OCI-M2 (cell line): ENCODE measurements at regions not wholly inside any gene's neighbourhood (a gene's known extent, or its start where the extent isn't known, plus 50 kb on each side); places are given as distances from the start of the nearest gene placed in this dataset.
"Not testable (repeated sequence)": the region's sequence is repeated elsewhere in the genome, so short reads cannot be mapped to it uniquely, and the experiment has no call there.

ENCODE experiments used
- DNase-seq: peaks from one replicate; lab custom pipeline; 2025; ENCODE audit not compliant: unreplicated experiment; lab: John Stamatoyannopoulos, UW

- DNase-seq: no peak
These were observed 428.8 kb upstream of the EPHA7 start for GRCh38 chr6:93848031-93848742.

GRCh38 chr6:93842178-93842577, 422.8 kb upstream of the EPHA7 start:
- no peak for DNase-seq

- DNase-seq: not testable (repeated sequence)
These were observed 416.2 kb upstream of the EPHA7 start for GRCh38 chr6:93835451-93836145.

- not testable (repeated sequence) for DNase-seq
These were observed 415.7 kb upstream of the EPHA7 start for GRCh38 chr6:93835026-93835425.

- not testable (repeated sequence) for DNase-seq
These were observed 414.0 kb upstream of the EPHA7 start for GRCh38 chr6:93833326-93833725.

- not testable (repeated sequence) for DNase-seq
These were observed 410.4 kb upstream of the EPHA7 start for GRCh38 chr6:93829757-93830156.

- no peak for DNase-seq
These were observed 409.6 kb upstream of the EPHA7 start for GRCh38 chr6:93829009-93829408.

GRCh38 chr6:93828553-93828952, 409.2 kb upstream of the EPHA7 start:
- DNase-seq: no peak

GRCh38 chr6:93827728-93828127, 408.4 kb upstream of the EPHA7 start:
- no peak for DNase-seq

GRCh38 chr6:93825950-93826349, 406.6 kb upstream of the EPHA7 start:
- no peak for DNase-seq

- DNase-seq: no peak
These were observed 404.1 kb upstream of the EPHA7 start for GRCh38 chr6:93823489-93823888.

GRCh38 chr6:93822434-93823265, 403.3 kb upstream of the EPHA7 start:
- DNase-seq: no peak

GRCh38 chr6:93821953-93822352, 402.6 kb upstream of the EPHA7 start:
- no peak for DNase-seq

GRCh38 chr6:93820465-93821082, 401.2 kb upstream of the EPHA7 start:
- DNase-seq: no peak

- DNase-seq: no peak
These were observed 399.8 kb upstream of the EPHA7 start for GRCh38 chr6:93819189-93819588.

GRCh38 chr6:93817937-93818336, 398.6 kb upstream of the EPHA7 start:
- DNase-seq: no peak

- DNase-seq: no peak
These were observed 387.3 kb upstream of the EPHA7 start for GRCh38 chr6:93806409-93807270.

GRCh38 chr6:93801101-93801847, 381.9 kb upstream of the EPHA7 start:
- DNase-seq: no peak

GRCh38 chr6:93799226-93799625, 379.9 kb upstream of the EPHA7 start:
- DNase-seq: no peak

GRCh38 chr6:93794166-93794565, 374.8 kb upstream of the EPHA7 start:
- DNase-seq: no peak
